Breast epithelium (tissue), 4 donors: ENCODE measurements at regions not wholly inside any gene's neighbourhood (a gene's known extent, or its start where the extent isn't known, plus 50 kb on each side); places are given as distances from the start of the nearest gene placed in this dataset.
A peak's percentile ranks its signal among the peaks of the same experiment; 100 is the strongest.
"Not testable (repeated sequence)": the region's sequence is repeated elsewhere in the genome, so short reads cannot be mapped to it uniquely, and the experiment has no call there.

Experiments
- DNase-seq, 2 donors: peaks; one replicate each; pipeline ENCODE4 v3.0.0-alpha.2; 2019; ENCODE audit warnings: low spot score in 2 of 2
- H3K27ac ChIP-seq, 2 donors: fragments of 200-600 bp; sonication (generic) in 1 of 2; one replicate each; pipeline ENCODE4 v1.5.1; 2016 to 2019; ENCODE audit warnings: mild to moderate bottlenecking in 1 of 2
- H3K27me3 ChIP-seq, 2 donors: fragments of 200-600 bp; sonication (generic) in 1 of 2; one replicate each; pipeline versions ENCODE4 v1.5.1 to v1.6.0; 2017 to 2019; ENCODE audit warnings: control low read depth in 1 of 2, mild to moderate bottlenecking in 1 of 2
- H3K36me3 ChIP-seq: fragments of 200-600 bp; one replicate; pipeline ENCODE4 v1.5.1; 2019
- H3K4me1 ChIP-seq, 2 donors: fragments of 200-600 bp; sonication (generic); one replicate each; pipeline ENCODE4 v1.5.1; 2016 to 2019; ENCODE audit warnings: control low read depth in 1 of 2
- H3K4me3 ChIP-seq, 3 donors: fragments of 200-600 bp; sonication (generic); 1 replicate in 2 of 3; 2 replicates in 1 of 3; pipeline ENCODE4 v1.5.1; 2016 to 2019; ENCODE audit warnings: mild to moderate bottlenecking in 3 of 3, moderate library complexity in 2 of 3
- H3K9me3 ChIP-seq, 2 donors: fragments of 200-600 bp; sonication (generic) in 1 of 2; one replicate each; pipeline ENCODE4 v1.5.1; 2016 to 2019; ENCODE audit warnings: control low read depth in 1 of 2
- POLR2A ChIP-seq: fragments of 450-650 bp; IDR thresholded peaks from one replicate; pipeline ENCODE4 v1.6.1; 2016; ENCODE audit warnings: antibody characterized with exemption, mild to moderate bottlenecking, moderate library complexity
- POLR2AphosphoS5 ChIP-seq, 3 donors: sonication (generic); formaldehyde crosslinking; IDR thresholded peaks; one replicate each; pipeline ENCODE4 v1.6.1; 2017; ENCODE audit warnings: antibody characterized with exemption in 3 of 3
- intact Hi-C: fragments of 100-400 bp; cut with DNase I; formaldehyde crosslinking; loops from one replicate; pipeline ENCODE4 v1.15.1; 2023; ENCODE audit warnings: low total_unique reads
- TF ChIP-seq, protein P1 (sequence below), 3 donors: fragments of 450-650 bp; IDR thresholded peaks; one replicate each; pipeline ENCODE4 v1.5.1; 2016 to 2017; ENCODE audit warnings: antibody characterized with exemption in 3 of 3, mild to moderate bottlenecking in 3 of 3, moderate library complexity in 3 of 3

GRCh38 chr11:110358336-110358735 lies 61.9 kb upstream of the RDX start:
- no peaks in the 10 kb centered on the region for H3K27me3 ChIP-seq

DNA sequence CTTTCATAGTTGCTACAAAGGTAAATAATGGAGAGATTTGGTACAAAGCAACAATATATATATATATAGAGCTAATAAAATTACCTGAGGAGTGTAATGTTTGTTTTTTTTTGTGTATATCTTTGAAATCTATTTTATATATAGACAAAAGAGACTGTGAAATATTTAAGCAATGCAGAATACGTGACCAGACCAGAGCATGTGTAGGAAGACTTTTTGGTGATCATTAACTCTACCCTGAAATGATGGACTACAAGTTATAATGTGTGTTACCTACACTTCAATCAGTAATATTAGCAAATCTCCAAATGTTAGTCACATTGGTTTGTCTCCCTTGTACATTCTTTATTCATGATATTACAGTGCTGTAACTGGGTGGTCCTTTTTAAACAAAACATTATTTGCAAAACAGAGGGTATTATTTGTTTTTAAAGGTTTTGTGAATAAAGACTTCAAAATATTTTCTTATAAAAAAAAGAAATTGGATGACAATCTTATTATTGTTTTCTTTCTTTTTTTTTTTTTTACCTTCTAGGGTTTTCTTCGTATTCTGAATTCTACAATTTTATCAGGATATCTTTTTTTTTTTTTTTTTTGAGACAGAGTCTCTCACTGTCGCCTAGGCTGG lies 64.5 kb upstream of the RDX start:
- H3K27me3 ChIP-seq, H3K4me1 ChIP-seq, H3K9me3 ChIP-seq, H3K27ac ChIP-seq, H3K4me3 ChIP-seq, intact Hi-C loops, H3K36me3 ChIP-seq, DNase-seq: not testable (repeated sequence)

More at GRCh38 chr11:110358336-110358735, 61.9 kb upstream of the RDX start:
- intact Hi-C loops, result no loop called here
- TF ChIP-seq, protein P1, sequence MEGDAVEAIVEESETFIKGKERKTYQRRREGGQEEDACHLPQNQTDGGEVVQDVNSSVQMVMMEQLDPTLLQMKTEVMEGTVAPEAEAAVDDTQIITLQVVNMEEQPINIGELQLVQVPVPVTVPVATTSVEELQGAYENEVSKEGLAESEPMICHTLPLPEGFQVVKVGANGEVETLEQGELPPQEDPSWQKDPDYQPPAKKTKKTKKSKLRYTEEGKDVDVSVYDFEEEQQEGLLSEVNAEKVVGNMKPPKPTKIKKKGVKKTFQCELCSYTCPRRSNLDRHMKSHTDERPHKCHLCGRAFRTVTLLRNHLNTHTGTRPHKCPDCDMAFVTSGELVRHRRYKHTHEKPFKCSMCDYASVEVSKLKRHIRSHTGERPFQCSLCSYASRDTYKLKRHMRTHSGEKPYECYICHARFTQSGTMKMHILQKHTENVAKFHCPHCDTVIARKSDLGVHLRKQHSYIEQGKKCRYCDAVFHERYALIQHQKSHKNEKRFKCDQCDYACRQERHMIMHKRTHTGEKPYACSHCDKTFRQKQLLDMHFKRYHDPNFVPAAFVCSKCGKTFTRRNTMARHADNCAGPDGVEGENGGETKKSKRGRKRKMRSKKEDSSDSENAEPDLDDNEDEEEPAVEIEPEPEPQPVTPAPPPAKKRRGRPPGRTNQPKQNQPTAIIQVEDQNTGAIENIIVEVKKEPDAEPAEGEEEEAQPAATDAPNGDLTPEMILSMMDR (IDR thresholded peaks at IDR 0.05), result no peak
- TF ChIP-seq POLR2AphosphoS5 (IDR thresholded peaks at IDR 0.05) (no peak), POLR2A (no peak)
- Histone ChIP-seq H3K9me3 (no peaks in the 10 kb centered on the region), H3K4me3 (no peak overlapping the region), H3K4me1 (no peaks in the 10 kb centered on the region), H3K36me3 (no peaks in the 10 kb centered on the region), H3K27ac (no peak overlapping the region)
- no peak for DNase-seq

GRCh38 chr11:110362971-110363509 lies 66.6 kb upstream of the RDX start:
- no peaks in the 10 kb centered on the region for H3K4me1 ChIP-seq
- no peaks in the 10 kb centered on the region for H3K36me3 ChIP-seq
- intact Hi-C loops, result no loop called here
- H3K4me3 ChIP-seq, result no peak overlapping the region
- no peak for TF ChIP-seq POLR2A
- TF ChIP-seq, protein P1 (IDR thresholded peaks at IDR 0.05), result no peak
- no peak for TF ChIP-seq POLR2AphosphoS5 (IDR thresholded peaks at IDR 0.05)
- no peak for DNase-seq
- H3K9me3 ChIP-seq, result no peaks in the 10 kb centered on the region
- H3K27me3 ChIP-seq, result no peaks in the 10 kb centered on the region
- H3K27ac ChIP-seq, result peak overlapping the region; percentile 62 to 70

GRCh38 chr11:110366291-110366690 lies 63.5 kb upstream of the FDX1 start:
- H3K27ac ChIP-seq, result peak overlapping the region; percentile 39 to 50
- intact Hi-C loops, result no loop called here
- H3K9me3 ChIP-seq, result no peaks in the 10 kb centered on the region
- peak; percentile 36 to 56 for DNase-seq
- no peaks in the 10 kb centered on the region for H3K36me3 ChIP-seq
- no peaks in the 10 kb centered on the region for H3K4me1 ChIP-seq
- TF ChIP-seq, protein P1 (IDR thresholded peaks at IDR 0.05), result no peak
- TF ChIP-seq POLR2A (no peak), POLR2AphosphoS5 (IDR thresholded peaks at IDR 0.05) (no peak)
- H3K27me3 ChIP-seq, result no peaks in the 10 kb centered on the region
- no peak overlapping the region for H3K4me3 ChIP-seq

- no peak overlapping the region for H3K27ac ChIP-seq
- TF ChIP-seq, protein P1 (IDR thresholded peaks at IDR 0.05), result no peak
- TF ChIP-seq POLR2AphosphoS5 (IDR thresholded peaks at IDR 0.05) (no peak), POLR2A (no peak)
- no peaks in the 10 kb centered on the region for H3K9me3 ChIP-seq
- H3K4me3 ChIP-seq, result no peak overlapping the region
- intact Hi-C loops, result no loop called here
- no peaks in the 10 kb centered on the region for H3K27me3 ChIP-seq
- H3K4me1 ChIP-seq, result no peaks in the 10 kb centered on the region
- H3K36me3 ChIP-seq, result no peaks in the 10 kb centered on the region
- no peak for DNase-seq
Measured at GRCh38 chr11:110367571-110367970, 62.2 kb upstream of the FDX1 start.
